GF-D8 (cell line): ENCODE measurements at regions not wholly inside any gene's neighbourhood (a gene's known extent, or its start where the extent isn't known, plus 50 kb on each side); places are given as distances from the start of the nearest gene placed in this dataset.

Experiments used
- DNase-seq: peaks from one replicate; lab custom pipeline; 2025; lab: John Stamatoyannopoulos, UW

DNA sequence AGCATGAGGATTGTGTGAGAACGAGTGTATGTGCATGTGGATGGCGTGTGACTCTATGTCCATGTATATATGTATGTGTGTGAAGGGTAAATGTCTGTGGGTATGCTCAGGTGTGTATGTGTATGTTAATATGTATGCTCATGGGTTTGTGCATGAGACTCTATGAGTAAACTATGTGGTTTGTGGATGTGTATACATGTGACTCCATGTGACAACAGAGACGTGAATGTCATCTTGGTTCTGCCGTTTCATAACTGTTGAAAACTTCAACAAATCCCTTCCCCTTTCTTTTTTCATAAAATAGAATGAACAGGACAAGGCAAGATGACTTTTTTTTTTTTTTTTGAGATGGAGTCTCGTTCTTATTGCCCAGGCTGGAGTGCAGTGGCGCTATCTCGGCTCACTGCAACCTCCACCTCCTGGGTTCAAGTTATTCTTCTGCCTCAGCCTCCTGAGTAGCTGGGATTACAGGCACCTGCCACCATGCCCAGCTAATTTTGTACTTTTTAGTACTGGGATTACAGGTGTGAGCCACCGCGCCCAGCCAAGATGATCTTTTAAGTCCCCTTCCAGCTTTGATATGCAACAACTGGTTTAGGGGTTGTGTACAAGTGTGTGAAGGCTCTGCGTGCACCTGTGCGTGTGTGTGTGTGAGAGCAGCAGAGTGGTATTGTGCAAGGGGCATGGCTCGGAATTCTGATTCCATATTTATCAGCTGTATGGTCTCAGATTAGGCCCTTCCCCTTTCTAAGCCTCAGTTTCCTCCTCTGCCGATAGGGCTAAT is 106.3 kb downstream of the EBNA1BP2 start:
- no peak for DNase-seq

DNA sequence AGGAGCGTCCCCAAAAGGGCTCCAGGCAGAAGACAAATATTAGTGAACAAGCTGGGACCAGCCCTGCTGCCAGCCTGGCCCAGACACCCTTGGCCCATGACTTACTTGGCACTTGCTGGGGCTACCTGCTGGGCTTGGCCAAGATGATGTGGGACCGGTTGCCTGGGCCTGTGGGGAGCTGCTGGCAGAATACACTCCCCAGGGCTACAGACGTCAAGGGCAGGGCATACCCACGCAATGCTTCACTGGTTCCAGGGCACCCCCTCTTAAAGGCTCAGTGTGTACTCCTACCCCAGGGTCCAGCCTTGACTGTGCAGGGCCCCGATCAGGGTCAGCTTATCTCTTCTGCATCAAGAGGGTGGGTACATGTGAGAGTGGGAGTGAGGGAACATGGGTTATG is 106.5 kb upstream of the SLC2A1 start:
- no peak for DNase-seq

DNA sequence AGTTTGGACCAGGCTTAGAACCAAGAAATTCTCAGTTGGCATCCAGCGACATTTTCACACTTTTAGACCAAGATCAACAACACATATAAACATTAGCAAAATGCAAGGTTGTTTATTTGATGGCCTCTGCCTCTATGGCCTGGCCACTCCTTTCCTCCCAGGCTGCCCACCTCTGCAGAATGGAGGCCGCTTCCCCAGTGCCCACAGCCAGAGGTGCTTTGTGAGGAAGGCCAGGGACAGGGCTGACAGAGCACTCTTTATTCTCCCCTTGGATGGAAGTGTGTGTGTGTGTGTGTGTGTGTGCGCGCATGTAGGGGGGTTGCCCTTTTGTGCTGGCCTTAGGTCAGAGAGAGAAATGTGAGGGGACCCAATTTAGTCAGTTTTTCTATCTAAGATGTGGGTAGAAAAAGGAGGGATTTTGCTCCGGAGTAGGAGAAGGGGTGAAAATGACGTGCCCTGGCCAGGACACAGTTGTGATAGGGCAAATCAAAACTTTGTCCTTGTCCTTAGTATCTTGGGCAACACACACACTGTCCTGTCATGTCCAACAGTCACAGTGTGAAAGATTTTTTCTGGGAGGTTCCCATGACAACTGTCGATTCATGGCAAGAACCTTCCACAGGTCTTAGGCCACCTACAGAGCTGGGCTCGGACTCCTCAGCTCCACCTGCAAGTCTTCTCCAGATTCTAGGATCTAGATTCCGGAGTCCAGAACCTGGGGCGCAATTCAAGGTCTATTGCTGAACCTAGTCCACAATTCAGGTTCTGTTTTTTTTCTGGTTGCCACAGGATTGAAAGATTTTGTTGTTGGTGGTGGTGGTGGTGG is 104.9 kb upstream of the SLC2A1 start:
- no peak for DNase-seq

- no peak for DNase-seq
Observed at GRCh38 chr1:43062527-43063095, 103.9 kb upstream of the SLC2A1 start.

DNA sequence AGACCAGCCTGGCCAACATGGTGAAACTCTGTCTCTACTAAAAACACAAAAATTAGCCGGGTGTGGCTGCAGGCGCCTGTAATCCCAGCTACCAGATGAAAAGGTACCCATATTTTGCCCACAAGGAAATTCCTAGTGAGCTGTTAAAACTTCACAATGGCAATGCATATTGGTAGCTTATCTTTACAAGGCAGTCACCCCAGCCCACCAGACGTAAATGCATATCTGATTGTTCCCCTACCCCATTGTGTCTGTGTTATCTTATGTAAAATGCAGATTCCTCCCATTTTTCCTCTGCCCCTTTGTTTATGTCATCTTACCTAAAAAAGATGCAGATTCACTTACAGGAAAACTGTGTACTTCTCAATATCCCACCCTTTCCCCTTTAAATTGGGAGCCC is 103.1 kb upstream of the SLC2A1 start:
- DNase-seq, result no peak

GRCh38 chr1:43059640-43060574 is 101.2 kb upstream of the SLC2A1 start:
- DNase-seq, result no peak

GRCh38 chr1:43058545-43059360 is 100.1 kb upstream of the SLC2A1 start:
- no peak for DNase-seq

DNA sequence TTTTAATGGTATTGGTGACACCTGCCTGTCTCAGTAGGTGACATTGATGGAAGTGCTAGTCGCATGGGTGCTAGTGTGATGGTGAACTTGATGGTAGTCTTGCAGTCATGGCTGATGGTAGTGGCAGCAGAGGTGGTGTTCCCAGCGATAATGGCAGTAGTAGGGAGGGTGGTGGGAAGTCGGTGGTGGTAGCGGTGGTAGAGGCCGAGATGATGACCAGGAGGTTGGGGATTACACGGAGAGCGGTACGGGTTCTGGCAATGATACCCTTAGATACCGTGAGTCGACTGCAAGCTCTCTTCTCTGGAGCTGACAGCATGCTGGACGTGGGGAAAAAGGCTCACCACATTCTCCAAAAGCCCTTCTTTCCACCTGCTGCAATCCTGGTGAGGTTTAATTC is 99.4 kb upstream of the SLC2A1 start:
- DNase-seq, result no peak

DNA sequence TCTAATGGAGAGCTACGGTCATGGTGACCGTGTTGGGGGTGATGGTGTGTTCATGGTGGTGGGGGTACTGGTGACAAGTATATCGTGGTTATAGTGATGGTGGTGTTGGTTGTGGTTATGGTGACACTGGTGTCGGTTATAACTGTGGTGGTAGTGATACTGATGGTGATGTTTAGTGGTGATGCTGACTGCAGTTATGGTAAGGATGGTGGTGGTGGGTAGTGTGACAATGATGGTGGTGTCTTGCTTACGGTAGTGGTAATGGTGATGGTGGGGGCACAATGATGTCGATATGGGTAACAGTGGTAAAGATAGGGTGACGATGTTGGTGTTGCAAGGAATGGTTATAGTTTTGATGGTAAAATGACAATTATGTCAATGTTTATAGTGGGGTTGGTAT is 98.9 kb upstream of the SLC2A1 start:
- DNase-seq, result no peak

DNA sequence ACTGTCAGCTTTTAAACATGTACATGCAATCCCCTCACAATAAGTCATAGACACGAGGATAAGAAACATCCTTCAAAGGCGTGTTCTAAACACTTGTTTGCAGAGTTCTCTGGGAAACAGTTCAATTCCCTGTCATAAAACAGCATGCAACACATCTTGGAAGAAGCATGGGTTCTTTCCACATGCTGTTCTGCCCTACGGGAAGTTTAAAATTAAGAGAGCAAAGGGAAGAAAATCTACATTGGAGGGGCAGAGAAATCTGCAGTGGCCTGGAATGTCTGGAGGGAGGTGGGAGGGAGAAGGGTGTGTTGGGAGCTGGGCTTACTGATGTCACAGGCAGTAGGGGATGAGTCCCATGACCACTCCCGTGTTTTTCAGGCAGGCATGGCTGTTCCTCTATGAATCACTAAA is 98.3 kb upstream of the SLC2A1 start:
- DNase-seq, result no peak

DNA sequence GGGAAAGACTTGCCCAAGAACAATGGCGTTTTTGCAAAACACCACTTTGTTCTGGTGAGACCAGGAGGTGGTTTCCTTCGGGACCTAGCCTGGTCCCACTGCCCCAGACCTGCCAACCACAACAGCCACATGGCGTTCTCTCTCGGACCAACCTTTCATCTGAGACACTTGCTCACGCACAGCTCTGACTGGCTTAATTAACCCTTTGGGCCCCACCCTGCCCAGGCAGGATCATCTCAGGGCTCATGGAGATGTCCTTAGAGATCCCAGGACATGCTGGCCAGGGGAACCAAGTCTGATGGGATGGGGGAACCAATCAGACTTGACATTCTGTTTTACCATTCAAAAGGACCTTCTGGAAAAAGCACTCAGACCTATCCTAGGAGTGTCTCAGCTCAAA is 97.8 kb upstream of the SLC2A1 start:
- no peak for DNase-seq

DNA sequence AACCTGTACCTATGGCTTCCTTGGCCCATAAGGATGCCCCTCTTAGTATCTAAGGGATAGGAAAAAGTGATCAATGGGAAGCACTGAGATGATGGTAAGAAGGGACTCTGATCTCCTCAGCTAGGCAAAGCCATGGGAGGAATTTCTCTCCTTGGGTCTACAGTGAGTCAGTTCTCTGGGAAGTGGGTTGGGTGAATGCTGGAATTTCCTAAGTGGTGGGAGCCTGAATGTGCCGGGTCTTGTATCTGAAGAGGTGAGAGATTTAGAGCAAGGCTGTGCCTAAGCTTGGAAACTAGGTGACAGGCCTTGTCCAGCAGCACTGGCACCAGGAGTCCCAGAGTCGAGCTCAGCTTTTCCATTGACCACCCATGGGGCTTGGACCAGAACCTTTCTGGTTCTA is 96.3 kb upstream of the SLC2A1 start:
- no peak for DNase-seq

- no peak for DNase-seq
Observed at GRCh38 chr1:43052786-43053439, 94.2 kb upstream of the SLC2A1 start.

- no peak for DNase-seq
Observed at GRCh38 chr1:43052322-43052721, 93.7 kb upstream of the SLC2A1 start.

DNA sequence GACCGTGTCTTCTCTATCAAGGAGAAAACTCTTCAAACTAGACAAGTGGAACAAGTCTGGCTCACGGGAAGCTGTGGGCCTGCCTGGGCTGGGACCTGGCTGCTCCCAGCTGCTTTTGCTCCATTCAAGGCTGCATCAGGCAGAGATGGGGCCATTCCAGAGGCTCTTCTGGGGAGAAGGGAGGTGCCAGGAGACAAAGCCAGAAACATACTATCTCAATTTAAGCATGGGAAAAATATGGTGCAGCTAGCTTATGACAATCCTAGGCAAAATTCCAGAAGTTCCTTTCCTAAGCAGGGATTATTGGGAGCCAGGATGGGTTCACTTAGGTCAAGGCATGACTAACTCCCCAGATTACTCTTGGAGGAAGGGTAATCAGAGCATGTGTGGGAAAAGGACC is 90.8 kb upstream of the SLC2A1 start:
- no peak for DNase-seq

GRCh38 chr1:43048601-43049011 is 89.9 kb upstream of the SLC2A1 start:
- no peak for DNase-seq

- no peak for DNase-seq
Observed at GRCh38 chr1:43047135-43047534, 88.5 kb upstream of the SLC2A1 start.

DNA sequence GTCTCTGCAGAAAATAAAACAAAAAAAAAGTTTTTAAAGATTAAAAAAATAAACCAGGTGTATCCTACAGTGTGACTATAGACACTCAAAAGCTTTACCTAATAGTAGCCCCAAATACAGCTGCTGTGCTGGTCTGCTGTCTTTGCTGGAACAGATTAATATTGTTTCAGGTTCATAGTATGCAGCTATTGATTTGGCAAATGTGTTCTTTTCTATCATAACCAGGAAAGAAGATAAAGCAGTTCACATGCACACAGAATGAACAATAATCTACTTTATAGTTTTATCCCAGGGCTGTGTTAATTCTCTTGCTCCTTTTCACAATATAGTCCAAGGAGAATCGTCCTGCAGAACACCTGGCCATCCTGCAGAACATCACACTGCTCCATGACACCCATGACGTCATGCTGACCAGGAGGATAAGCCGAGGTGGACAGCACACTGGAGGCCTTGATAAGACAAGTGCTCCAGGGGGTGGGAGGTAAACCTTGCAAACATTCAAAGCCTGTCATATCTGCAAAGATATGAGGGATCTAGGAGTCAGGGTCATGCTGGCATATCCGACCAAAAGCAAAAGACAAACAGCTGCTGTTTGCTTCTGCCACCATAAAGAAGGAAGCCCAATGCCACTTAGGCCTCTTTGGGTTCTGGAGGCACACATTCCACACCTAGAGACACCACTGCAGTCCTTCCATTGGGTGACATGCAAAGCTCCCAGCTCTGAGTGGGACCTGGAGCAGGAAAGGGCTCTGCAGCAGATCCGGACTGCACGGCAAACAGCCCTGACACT is 86.1 kb upstream of the SLC2A1 start:
- no peak for DNase-seq

DNA sequence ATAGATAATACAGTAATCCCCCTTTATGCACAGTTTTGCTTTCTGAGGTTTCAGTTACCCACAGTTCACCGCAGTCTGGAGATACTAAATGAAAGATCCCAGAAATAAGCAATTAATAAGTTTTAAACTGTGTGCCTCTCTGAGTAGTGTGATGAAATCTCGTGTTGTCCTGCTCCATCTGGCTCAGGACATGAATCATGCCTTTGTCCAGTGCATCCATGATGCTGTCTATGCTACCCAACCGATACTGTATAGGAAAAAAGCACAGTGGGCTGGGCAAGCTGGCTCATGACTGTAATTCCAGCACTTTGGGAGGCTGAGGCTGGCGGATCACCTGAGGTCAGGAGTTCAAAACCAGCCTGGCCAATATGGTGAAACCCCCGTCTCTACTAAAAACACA is 85.0 kb upstream of the SLC2A1 start:
- DNase-seq, result no peak
